OCI-LY7 (cell line): ENCODE measurements at regions not wholly inside any gene's neighbourhood (a gene's known extent, or its start where the extent isn't known, plus 50 kb on each side); places are given as distances from the start of the nearest gene placed in this dataset.

ENCODE experiments used
- BruUV-seq: library from RNA; stranded (reverse); fragments of 400-500 nt; replicated peaks from 2 replicates; lab custom pipeline; 2021; lab: Mats Ljungman, UMichigan
- CTCF ChIA-PET: fragments of 300-600 bp; sonication (Branson Sonifier 250); formaldehyde crosslinking; loops from one replicate; lab custom pipeline; 2022; ENCODE audit warnings: antibody characterized with exemption; ENCODE audit not compliant: unreplicated experiment; lab: Charles Lee
- POLR2A ChIA-PET: fragments of 300-600 bp; sonication (Branson Sonifier 250); formaldehyde crosslinking; loops from one replicate; lab custom pipeline; 2022; ENCODE audit warnings: antibody characterized with exemption; lab: Charles Lee
- DNase-seq: peaks from one replicate; pipeline ENCODE4 v3.0.0-alpha.2; 2015; ENCODE audit warnings: low spot score
- H2AFZ ChIP-seq: fragments of 200-600 bp; sonication (generic), shearing (Covaris generic); 2 replicates; pipeline ENCODE4 v1.6.1; 2014; ENCODE audit warnings: mild to moderate bottlenecking, antibody characterized with exemption, low read length, moderate library complexity
- H3K27ac ChIP-seq: fragments of 200-600 bp; sonication (generic); 2 replicates; pipeline ENCODE4 v1.5.1; 2014; ENCODE audit warnings: mixed run types, low read depth, mild to moderate bottlenecking, moderate library complexity, low read length, inconsistent platforms; ENCODE audit not compliant: poor library complexity, severe bottlenecking
- H3K36me3 ChIP-seq: fragments of 200-600 bp; sonication (generic); 2 replicates; pipeline ENCODE4 v1.6.1; 2014; ENCODE audit warnings: mild to moderate bottlenecking, antibody characterized with exemption, low read length, moderate library complexity, mixed read lengths; ENCODE audit not compliant: insufficient read depth
- H3K4me1 ChIP-seq: fragments of 200-600 bp; sonication (generic); 2 replicates; pipeline ENCODE4 v1.5.1; 2014; ENCODE audit warnings: mild to moderate bottlenecking, low read length; ENCODE audit not compliant: insufficient read depth, poor library complexity, severe bottlenecking
- H3K4me2 ChIP-seq: fragments of 200-600 bp; sonication (generic); 2 replicates; pipeline ENCODE4 v1.6.1; 2014; ENCODE audit warnings: mild to moderate bottlenecking, low read length
- H3K4me3 ChIP-seq: fragments of 200-600 bp; sonication (generic); 2 replicates; pipeline ENCODE4 v1.5.1; 2014; ENCODE audit warnings: mild to moderate bottlenecking, low read depth, low read length; ENCODE audit not compliant: poor library complexity, severe bottlenecking
- H3K79me2 ChIP-seq: fragments of 200-600 bp; sonication (generic); 2 replicates; pipeline ENCODE4 v1.6.1; 2016; ENCODE audit warnings: low read depth, mild to moderate bottlenecking, low read length, moderate library complexity, mixed read lengths; ENCODE audit not compliant: insufficient read depth
- H3K9me2 ChIP-seq: fragments of 200-600 bp; sonication (generic); 2 replicates; pipeline ENCODE4 v1.6.1; 2016; ENCODE audit warnings: mild to moderate bottlenecking, low read length, mixed read lengths; ENCODE audit not compliant: insufficient read depth
- H3K9me3 ChIP-seq: fragments of 200-600 bp; sonication (generic); 2 replicates; pipeline ENCODE4 v1.6.1; 2014; ENCODE audit warnings: mild to moderate bottlenecking, mixed run types, low read length, mixed read lengths
- H4K20me1 ChIP-seq: fragments of 200-600 bp; sonication (generic); 2 replicates; pipeline ENCODE4 v1.6.1; 2014; ENCODE audit warnings: mild to moderate bottlenecking, antibody characterized with exemption, low read length, moderate library complexity, mixed read lengths; ENCODE audit not compliant: insufficient read depth
- CTCF ChIP-seq: fragments of 200-600 bp; sonication (generic); conservative IDR thresholded peaks from 2 replicates; pipeline ENCODE4 v1.5.1; 2014; ENCODE audit warnings: mild to moderate bottlenecking, antibody characterized with exemption, low read length, moderate library complexity, mixed read lengths
- EZH2phosphoT487 ChIP-seq: fragments of 200-600 bp; sonication (generic); IDR thresholded peaks from 2 replicates; pipeline ENCODE4 v1.6.1; 2018; ENCODE audit warnings: low read depth, borderline replicate concordance, mild to moderate bottlenecking, mixed run types, antibody characterized with exemption, low read length, moderate library complexity, mixed read lengths
- intact Hi-C: fragments of 100-400 bp; cut with micrococcal nuclease; formaldehyde crosslinking; loops from one replicate; pipeline ENCODE4 v1.10.0; 2022; ENCODE audit not compliant: unreplicated experiment

GRCh38 chr3:151944356-151944755, 70.9 kb downstream of the SUCNR1 start:
- BruUV-seq: no TSS peak
- no peak for TF ChIP-seq EZH2phosphoT487
- TF ChIP-seq CTCF: no peak
- intact Hi-C loops: no loop called here
- no peaks in the 10 kb centered on the region for H4K20me1 ChIP-seq
- POLR2A ChIA-PET: no interaction called here
- no peak overlapping the region for H3K27ac ChIP-seq
- DNase-seq: no peak
- no peaks in the 10 kb centered on the region for H3K36me3 ChIP-seq
- no peak overlapping the region for H2AFZ ChIP-seq
- no peaks in the 10 kb centered on the region for H3K9me2 ChIP-seq
- no peaks in the 10 kb centered on the region for H3K79me2 ChIP-seq
- no peak overlapping the region for H3K4me2 ChIP-seq
- no peaks in the 10 kb centered on the region for H3K4me1 ChIP-seq
- no peak overlapping the region for H3K4me3 ChIP-seq
- CTCF ChIA-PET: no interaction called here
- H3K9me3 ChIP-seq: no peaks in the 10 kb centered on the region

- no peaks in the 10 kb centered on the region for H3K79me2 ChIP-seq
- no peaks in the 10 kb centered on the region for H4K20me1 ChIP-seq
- H3K9me2 ChIP-seq: no peaks in the 10 kb centered on the region
- ChIA-PET POLR2A (no interaction called here), CTCF (no interaction called here)
- BruUV-seq: no TSS peak
- TF ChIP-seq CTCF: no peak
- no peak for TF ChIP-seq EZH2phosphoT487
- no peaks in the 10 kb centered on the region for H3K36me3 ChIP-seq
- intact Hi-C loops: no loop called here
- no peaks in the 10 kb centered on the region for H3K9me3 ChIP-seq
- H3K4me3 ChIP-seq: no peak overlapping the region
- H3K4me2 ChIP-seq: no peak overlapping the region
- H2AFZ ChIP-seq: no peak overlapping the region
- no peak for DNase-seq
- no peaks in the 10 kb centered on the region for H3K4me1 ChIP-seq
- no peak overlapping the region for H3K27ac ChIP-seq
These were observed 73.2 kb downstream of the SUCNR1 start for GRCh38 chr3:151946606-151947005.

- H3K36me3 ChIP-seq: no peaks in the 10 kb centered on the region
- no peaks in the 10 kb centered on the region for H4K20me1 ChIP-seq
- H3K4me3 ChIP-seq: no peak overlapping the region
- no peaks in the 10 kb centered on the region for H3K4me1 ChIP-seq
- CTCF ChIA-PET: no interaction called here
- no peaks in the 10 kb centered on the region for H3K9me3 ChIP-seq
- H3K79me2 ChIP-seq: no peaks in the 10 kb centered on the region
- no peak overlapping the region for H3K4me2 ChIP-seq
- no peak for TF ChIP-seq EZH2phosphoT487
- TF ChIP-seq CTCF: no peak
- no peak overlapping the region for H3K27ac ChIP-seq
- H2AFZ ChIP-seq: no peak overlapping the region
- BruUV-seq: no TSS peak
- no peak for DNase-seq
- no peaks in the 10 kb centered on the region for H3K9me2 ChIP-seq
- POLR2A ChIA-PET: no interaction called here
- intact Hi-C loops: no loop called here
These were observed 76.3 kb downstream of the SUCNR1 start for GRCh38 chr3:151949706-151950105.
